H1 (cell line): ENCODE measurements at regions not wholly inside any gene's neighbourhood (a gene's known extent, or its start where the extent isn't known, plus 50 kb on each side); places are given as distances from the start of the nearest gene placed in this dataset.

Experiments
- FOSL1 ChIP-seq: IDR thresholded peaks from 2 replicates; pipeline ENCODE4 v1.6.1; 2011; ENCODE audit warnings: mild to moderate bottlenecking, low read depth, low read length, moderate library complexity; ENCODE audit not compliant: insufficient read depth
- NANOG ChIP-seq: IDR thresholded peaks from 2 replicates; pipeline ENCODE4 v1.6.1; 2011; ENCODE audit warnings: low read length, low read depth, mild to moderate bottlenecking, inconsistent platforms; ENCODE audit not compliant: insufficient read depth, poor library complexity, severe bottlenecking
- RNF2 ChIP-seq: fragments of 200-900, 300-1000 bp; sonication (generic); IDR thresholded peaks from 2 replicates; pipeline ENCODE4 v1.7.1; 2016; ENCODE audit warnings: borderline replicate concordance, low read depth, mild to moderate bottlenecking, antibody characterized with exemption, low read length; ENCODE audit not compliant: poor library complexity, severe bottlenecking; ENCODE audit errors: missing control alignments
- TAF7 ChIP-seq: optimal IDR thresholded peaks from 2 replicates; pipeline ENCODE3; 2011; ENCODE audit warnings: low read depth, mild to moderate bottlenecking, inconsistent platforms, low read length, moderate library complexity, borderline replicate concordance

DNA sequence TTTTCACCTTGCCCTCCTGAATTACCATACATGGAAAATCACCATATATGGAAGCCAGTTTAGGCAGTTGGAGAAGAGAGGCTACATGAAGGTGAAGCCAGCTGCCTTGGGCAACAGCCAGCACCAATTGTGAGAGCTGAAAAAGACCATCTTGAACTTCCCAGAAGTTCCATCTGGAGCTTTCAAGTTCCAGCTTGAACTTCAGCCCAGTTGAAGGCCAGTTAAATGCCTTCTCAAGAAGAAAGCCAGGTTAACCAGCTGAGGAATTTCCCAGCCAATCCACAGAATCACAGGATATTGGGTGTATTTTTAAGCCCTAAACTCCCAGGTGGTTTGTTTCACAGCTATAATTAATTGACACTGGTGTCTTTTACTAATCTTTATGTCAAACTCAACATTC, 713.6 kb upstream of the MIR17HG start (continued):
- TF ChIP-seq RNF2, result no peak
- TF ChIP-seq TAF7, result no peak
- TF ChIP-seq NANOG, result no peak
- TF ChIP-seq FOSL1, result no peak
